Astrocyte of the spinal cord (primary cell): ENCODE measurements at regions not wholly inside any gene's neighbourhood (a gene's known extent, or its start where the extent isn't known, plus 50 kb on each side); places are given as distances from the start of the nearest gene placed in this dataset.

Experiments
- DNase-seq: peaks from one replicate; pipeline ENCODE4 v3.0.0; 2011; ENCODE audit warnings: low read depth, low spot score
- H3K4me3 ChIP-seq: 2 replicates; pipeline ENCODE4 v1.5.1; 2011; ENCODE audit warnings: low read depth, mild to moderate bottlenecking, low read length, moderate library complexity
- in situ Hi-C: cut with HindIII; loops from 2 replicates; pipeline ENCODE4 v1.10.0; 2017; ENCODE audit warnings: low sequenced_read_pairs
- TF ChIP-seq, protein P1 (sequence below): IDR thresholded peaks from 2 replicates; pipeline ENCODE4 v1.5.1; 2012; ENCODE audit warnings: low read depth, mild to moderate bottlenecking, low read length, inconsistent platforms

DNA sequence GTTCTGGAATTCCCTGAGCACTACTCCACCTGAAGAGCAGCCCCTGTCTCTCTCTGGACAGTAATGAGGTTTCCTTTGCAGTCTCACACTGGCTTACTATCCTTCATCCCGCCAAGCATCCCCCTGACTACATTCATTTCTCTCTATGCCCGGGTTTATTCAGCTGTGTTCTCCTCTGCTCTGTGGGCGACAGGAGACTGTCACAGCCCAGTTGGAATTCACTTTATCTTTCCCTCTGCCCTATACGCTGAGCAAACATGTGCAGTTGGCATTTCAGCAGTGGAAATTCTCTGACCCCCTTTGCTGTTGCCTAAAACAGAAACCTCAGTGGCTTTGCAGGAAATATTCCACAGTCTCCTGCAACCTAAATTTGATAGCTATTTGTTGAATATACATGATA is 83.5 kb upstream of the MAX start:
- no peak for DNase-seq
- in situ Hi-C loops: no loop called here
- no peak overlapping the region for H3K4me3 ChIP-seq
- TF ChIP-seq, protein P1, sequence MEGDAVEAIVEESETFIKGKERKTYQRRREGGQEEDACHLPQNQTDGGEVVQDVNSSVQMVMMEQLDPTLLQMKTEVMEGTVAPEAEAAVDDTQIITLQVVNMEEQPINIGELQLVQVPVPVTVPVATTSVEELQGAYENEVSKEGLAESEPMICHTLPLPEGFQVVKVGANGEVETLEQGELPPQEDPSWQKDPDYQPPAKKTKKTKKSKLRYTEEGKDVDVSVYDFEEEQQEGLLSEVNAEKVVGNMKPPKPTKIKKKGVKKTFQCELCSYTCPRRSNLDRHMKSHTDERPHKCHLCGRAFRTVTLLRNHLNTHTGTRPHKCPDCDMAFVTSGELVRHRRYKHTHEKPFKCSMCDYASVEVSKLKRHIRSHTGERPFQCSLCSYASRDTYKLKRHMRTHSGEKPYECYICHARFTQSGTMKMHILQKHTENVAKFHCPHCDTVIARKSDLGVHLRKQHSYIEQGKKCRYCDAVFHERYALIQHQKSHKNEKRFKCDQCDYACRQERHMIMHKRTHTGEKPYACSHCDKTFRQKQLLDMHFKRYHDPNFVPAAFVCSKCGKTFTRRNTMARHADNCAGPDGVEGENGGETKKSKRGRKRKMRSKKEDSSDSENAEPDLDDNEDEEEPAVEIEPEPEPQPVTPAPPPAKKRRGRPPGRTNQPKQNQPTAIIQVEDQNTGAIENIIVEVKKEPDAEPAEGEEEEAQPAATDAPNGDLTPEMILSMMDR: no peak

- H3K4me3 ChIP-seq: no peak overlapping the region
- DNase-seq: no peak
- TF ChIP-seq, protein P1: no peak
- in situ Hi-C loops: no loop called here
Observed at GRCh38 chr14:65186951-65187350, 84.6 kb upstream of the MAX start.

DNA sequence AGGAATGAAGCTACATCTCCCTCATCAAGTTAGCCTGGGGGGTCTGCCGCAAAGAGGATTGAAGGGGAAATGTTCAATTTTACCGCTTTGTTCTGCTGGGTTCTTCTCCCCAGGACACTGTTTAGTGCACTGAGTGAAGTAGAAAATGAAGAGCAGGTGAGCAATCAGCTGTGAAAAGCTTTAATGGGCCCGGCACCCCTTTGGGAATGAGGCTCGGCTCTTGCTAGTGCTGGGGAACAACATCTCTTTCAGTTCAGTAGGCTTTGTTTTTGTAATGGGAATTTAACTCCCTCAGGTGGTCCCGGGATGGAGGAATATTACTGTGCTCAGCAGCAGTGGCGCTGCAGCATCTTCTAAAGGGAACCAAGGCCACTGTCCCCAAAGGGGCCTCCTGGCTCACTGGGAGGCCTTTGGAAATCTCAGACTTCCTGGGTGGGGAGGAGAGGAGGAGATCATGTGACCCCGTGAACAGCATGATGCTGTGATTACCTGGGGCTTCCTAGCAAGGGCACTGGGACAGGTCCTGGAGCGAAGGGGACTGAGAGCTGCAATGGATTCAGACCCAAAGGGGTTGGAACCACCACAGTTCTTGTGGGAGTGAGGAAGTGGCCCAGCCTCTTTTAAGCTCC is 85.2 kb upstream of the MAX start:
- in situ Hi-C loops: no loop called here

DNA sequence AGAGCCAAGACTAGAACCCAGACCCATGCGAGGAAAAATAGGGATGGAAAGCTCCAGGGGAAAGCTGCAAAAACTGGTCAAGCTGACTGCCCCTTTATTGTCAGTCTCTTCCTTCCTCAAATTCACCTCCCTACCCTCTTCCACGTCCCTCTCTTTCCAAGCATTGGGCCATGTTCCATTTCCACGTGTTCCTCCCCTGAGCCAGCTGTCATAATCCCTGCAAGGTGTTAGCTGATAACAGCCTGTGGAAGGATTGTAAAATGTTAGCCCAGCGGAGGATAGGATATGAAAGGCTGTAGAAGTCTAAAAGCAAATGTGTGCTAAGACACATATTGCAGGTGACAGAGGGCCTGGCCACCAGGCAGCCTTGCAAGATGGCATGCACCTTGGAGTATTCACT is 88.0 kb upstream of the MAX start:
- in situ Hi-C loops: no loop called here
- TF ChIP-seq, protein P1: no peak
- DNase-seq: no peak

More for the DNA sequence above, 85.2 kb upstream of the MAX start:
- H3K4me3 ChIP-seq: no peak overlapping the region
- no peak for DNase-seq
- TF ChIP-seq, protein P1: no peak

DNA sequence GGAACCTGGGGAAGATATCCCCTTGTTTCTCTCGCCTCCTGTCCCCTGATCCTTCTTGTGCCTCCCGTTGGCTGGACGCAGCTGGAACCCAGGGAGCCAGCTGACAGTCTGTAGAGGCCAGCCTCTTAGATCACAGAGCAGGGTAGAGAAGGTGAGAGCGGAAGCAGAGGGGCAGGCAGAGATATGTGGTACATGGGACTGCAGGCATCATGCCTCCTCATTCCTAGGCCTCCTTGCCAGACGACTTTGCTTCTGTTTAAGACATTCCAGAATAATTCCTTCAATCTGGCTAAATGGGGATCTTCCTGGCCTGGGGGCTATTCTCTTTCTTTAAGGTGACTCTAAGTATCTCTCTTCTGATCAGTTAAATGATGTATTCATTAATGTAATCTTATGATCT is 89.4 kb upstream of the MAX start:
- no peak for DNase-seq
- in situ Hi-C loops: no loop called here
- no peak overlapping the region for H3K4me3 ChIP-seq
- TF ChIP-seq, protein P1: no peak

More for the DNA sequence above, 88.0 kb upstream of the MAX start:
- no peak overlapping the region for H3K4me3 ChIP-seq

DNA sequence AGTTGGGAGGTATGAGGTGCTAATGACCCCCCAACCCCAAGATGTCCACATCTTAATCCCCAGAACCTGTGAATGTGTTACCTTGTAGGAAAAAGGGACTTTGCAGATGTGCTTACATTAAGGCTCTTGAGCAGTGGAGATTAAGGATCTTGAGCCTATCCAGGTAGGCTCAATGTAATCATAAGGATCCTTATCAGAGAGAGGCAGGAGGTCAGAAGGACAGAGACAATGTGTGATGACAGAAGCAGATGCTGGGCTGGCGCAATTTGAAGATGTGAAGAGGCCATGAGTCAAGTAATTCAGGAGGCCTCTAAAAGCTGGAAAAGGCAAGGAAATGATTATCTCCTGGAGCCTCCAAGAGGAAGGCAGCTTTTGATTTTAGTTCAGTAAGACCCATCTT is 90.4 kb upstream of the MAX start:
- in situ Hi-C loops: no loop called here
- no peak for DNase-seq
- TF ChIP-seq, protein P1: no peak

More for the DNA sequence above, 90.4 kb upstream of the MAX start:
- no peak overlapping the region for H3K4me3 ChIP-seq
